NK-92 treated with Interleukin-12 subunit alpha and Interleukin-12 subunit beta, amount 100 ng/mL, for 24 hours (cell line): ENCODE measurements at regions not wholly inside any gene's neighbourhood (a gene's known extent, or its start where the extent isn't known, plus 50 kb on each side); places are given as distances from the start of the nearest gene placed in this dataset.
"Not testable (repeated sequence)": the region's sequence is repeated elsewhere in the genome, so short reads cannot be mapped to it uniquely, and the experiment has no call there.

Experiments used
- DNase-seq: peaks from one replicate; lab custom pipeline; 2025; lab: John Stamatoyannopoulos, UW

GRCh38 chr6:140459209-140459608 is 1084.8 kb upstream of the CITED2 start:
- no peak for DNase-seq

DNA sequence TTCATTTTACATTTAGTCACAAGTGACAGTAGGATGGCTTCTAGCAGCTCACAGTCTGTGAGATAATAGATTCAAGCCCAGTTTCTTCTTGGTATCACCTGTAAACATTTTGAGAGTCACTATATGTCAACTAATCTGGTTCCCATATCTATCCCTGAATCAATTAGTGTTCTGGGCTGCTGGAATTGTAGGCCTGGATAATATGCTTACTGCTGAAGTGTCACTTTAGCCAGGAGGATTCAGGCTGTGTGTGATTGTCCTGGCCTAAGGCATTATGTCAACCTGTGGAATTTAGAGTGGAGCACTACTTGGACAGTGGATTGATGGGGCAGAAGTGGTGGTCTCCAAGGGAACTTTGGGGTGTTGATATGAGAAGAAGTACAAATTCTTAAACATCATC is 1071.8 kb upstream of the CITED2 start:
- no peak for DNase-seq

DNA sequence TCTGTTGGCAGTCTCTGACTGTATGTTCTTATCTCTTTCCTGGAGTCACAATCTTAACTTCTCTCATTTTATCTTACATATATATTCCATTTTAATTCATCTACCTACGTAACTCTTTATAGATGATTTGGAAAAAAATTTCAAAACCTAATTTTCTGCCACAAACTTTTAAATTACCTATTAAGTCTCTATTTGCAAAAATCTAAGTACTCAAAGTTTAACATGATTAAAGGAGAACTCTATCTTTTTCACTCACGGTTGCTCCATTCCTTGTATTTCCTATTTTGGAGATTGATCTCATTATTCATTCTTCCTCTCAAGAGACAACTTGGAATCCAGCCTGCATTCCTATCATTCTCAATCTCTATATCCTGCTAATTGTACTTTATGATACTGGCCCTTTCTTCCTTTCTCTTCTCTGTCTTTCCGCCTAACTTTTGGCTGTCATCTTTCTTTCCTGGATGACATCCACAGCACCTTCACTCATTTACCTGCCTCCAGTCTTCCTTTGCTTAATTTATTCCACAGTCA is 1071.1 kb upstream of the CITED2 start:
- no peak for DNase-seq

- not testable (repeated sequence) for DNase-seq
These were observed 1068.7 kb upstream of the CITED2 start for GRCh38 chr6:140443112-140443511.

GRCh38 chr6:140441256-140441655 is 1066.8 kb upstream of the CITED2 start:
- no peak for DNase-seq

DNA sequence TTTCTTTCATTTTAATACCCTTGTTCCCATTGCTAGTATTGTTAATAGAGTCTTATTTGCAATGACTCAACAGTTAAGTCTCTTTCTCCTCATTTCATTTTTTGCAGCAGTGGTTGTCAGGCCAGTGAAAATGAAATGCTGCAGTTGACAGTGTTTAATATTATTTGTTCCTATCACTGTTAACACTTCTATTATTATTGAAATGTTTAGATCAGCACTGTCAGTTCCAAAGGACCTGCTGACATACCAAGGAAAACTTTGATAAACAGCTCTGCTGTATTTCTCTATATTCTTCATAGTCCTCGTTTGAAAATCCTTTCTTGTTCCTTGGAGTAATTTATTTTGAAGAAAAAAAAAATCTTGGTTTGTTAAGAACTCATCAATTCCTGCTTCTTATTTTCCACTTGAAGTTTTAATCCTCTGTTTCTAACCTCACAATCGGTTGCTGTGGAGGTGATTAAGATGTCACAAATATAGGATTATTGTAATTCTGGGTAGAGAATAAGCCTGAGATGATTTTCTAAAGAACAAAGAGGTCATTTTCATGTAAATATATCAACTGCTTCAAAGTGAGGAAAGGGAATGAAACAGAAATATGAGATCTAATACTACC is 1065.9 kb upstream of the CITED2 start:
- DNase-seq, result no peak

- no peak for DNase-seq
These were observed 1063.9 kb upstream of the CITED2 start for GRCh38 chr6:140438346-140438735.

GRCh38 chr6:140437619-140438345 is 1063.3 kb upstream of the CITED2 start:
- DNase-seq, result no peak

GRCh38 chr6:140436023-140436811 is 1061.8 kb upstream of the CITED2 start:
- no peak for DNase-seq

GRCh38 chr6:140434761-140435160 is 1060.3 kb upstream of the CITED2 start:
- DNase-seq, result no peak

DNA sequence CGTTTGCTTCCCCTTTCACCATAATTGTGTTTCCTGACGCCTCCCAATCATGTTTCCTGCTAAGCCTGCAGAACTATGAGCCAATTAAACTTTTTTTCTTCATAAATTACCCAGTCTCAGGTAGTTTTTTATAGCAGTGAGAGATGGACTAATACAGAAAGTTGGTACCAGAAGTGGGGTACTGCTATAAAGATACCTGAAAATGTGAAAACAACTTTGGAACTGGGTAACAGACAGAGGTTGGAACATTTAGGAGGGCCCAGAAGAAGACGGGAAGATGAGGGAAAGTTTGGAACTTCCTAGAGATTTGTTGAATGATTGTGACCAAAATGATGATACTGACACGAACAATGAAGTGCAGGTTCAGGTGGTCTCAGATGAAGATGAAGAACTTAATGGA is 1058.6 kb upstream of the CITED2 start:
- DNase-seq, result no peak

GRCh38 chr6:140427842-140428241 is 1053.4 kb upstream of the CITED2 start:
- DNase-seq, result no peak

- DNase-seq, result no peak
These were observed 1040.6 kb upstream of the CITED2 start for GRCh38 chr6:140414966-140415620.

DNA sequence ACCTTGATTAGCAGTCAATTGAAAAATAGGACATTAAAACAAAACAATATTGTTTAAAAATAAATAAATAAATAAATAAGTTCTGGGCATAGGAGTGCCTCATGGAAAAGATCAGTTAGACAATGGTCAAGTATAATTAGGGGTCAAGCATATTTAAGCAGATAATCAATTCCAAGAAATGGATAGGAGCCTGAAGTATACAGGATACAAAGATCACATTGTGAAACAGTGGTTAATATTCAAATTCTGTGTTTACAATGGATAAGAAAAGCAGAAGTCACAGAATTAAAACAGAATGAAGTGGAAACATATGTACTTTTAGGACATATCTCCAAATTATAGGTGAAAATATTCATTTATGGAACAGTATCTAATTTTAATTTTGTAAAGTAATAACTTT is 1028.6 kb upstream of the CITED2 start:
- DNase-seq, result no peak

DNA sequence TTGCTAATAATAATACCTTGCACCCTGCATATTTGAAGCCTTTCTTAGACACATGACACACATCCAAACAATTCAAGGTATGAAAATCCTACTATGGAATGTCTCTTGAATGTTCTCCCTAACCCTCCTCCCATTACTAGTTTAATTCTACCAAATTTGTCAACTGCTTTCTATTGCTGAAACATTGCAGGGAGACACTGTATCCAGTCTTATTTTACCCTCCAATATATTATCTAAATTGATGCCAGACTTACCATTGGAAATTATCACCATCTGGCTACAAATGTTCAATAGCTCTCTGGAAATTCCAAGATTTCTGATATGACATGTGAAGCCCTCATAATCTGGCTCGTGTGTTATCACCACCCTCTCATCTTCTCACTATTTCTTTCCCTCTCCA is 1027.3 kb upstream of the CITED2 start:
- no peak for DNase-seq

GRCh38 chr6:140398076-140398475 is 1023.6 kb upstream of the CITED2 start:
- DNase-seq, result no peak

DNA sequence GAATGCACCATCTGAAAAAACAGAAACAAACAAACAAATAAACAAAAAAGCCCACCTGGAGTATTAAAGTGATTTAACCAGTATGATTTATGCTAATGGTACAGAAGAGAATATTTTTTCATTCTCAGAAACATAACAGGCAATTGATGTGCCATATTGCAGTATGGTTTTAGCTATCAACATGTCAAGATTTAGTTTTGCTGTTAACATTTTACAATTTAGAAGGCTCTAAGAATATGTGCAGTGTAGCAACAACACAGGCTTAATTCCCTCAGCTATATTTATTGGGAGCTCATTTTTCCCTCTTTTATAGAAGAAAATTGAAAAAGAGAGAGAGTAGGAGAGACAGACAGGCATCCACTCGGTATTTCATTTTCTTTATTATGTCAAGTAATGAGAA is 1022.7 kb upstream of the CITED2 start:
- no peak for DNase-seq

DNA sequence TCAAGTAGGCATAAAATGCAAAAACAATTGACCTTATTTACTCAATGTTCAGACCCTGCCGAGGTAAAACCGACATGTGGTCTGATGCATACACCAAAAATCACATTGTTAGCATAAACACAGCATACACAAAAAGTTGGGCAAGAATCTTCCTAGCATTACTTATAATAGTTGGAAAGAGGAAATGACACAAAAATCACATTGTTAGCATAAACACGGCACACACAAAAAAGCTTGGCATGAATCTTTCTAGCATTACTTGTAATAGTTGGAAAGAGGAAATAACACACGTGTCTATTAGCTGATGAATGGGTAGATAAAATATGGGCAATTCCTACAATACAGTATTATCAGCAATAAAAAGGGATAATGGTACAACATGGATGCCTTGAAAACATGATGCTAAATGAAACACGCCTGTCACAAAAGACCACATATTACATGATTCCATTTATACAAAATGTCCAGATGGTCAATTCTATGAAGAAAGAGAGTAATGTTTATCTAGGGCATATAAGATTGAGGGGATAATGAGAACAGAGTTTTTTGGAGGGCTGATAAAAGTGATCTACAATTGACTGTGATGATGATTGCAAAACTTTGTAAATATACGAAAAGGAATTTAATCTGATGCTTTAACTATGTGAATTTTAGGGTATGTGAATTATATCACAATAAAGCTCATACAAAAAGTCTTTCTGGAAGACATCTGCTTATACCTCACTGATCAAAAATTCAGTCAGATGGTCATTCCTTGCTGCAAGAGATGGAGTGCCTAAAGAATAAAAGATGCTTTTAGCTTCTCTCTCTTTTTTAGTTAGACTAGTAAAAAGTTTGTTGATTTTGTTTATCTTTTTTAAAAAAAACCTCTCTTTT is 1019.5 kb upstream of the CITED2 start:
- DNase-seq, result no peak

GRCh38 chr6:140388815-140389214 is 1014.4 kb upstream of the CITED2 start:
- DNase-seq, result no peak

DNA sequence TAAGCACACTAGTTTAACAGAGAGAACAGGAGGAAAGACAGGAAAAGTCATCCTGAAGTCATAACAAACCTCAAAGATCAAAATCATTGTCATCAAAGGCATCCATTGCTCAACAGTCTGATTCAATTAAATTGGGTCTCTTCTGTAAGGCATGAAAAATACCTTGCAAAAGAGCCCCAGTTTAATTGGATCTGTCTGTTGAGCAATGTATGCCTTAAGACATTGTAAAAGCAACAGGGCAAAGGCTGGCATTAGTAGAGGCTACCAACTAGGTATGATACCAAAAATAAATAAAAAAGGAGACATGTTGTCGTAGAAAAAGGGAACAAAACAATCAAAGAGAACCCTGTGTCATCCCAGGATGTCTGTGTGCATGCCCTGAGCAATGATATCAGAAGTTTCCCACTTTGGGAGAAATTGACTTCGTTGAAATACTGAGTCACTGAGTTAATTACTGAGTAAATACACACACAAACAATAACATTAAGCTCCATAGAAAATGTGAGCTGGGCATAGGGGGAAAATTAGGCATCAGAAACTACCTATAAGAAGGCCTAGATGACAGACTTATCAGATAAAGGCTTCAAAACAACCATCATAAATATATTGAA is 1013.8 kb upstream of the CITED2 start:
- no peak for DNase-seq

GRCh38 chr6:140385679-140386078 is 1011.2 kb upstream of the CITED2 start:
- no peak for DNase-seq
